GM12878 (cell line): ENCODE measurements at regions not wholly inside any gene's neighbourhood (a gene's known extent, or its start where the extent isn't known, plus 50 kb on each side); places are given as distances from the start of the nearest gene placed in this dataset.

ENCODE experiments used
- ATAC-seq: fragments of 200-7000 bp; cut with Tn5 transposase; 3 replicates; pipeline ENCODE4 v1.9.1; 2020; ENCODE audit warnings: mild to moderate bottlenecking, moderate library complexity
- BruUV-seq: library from RNA; stranded (reverse); fragments of 400-500 nt; replicated peaks from 2 replicates; lab custom pipeline; 2021; lab: Mats Ljungman, UMichigan
- CTCF ChIA-PET: fragments of 300-600 bp; sonication (Branson Sonifier 250); formaldehyde crosslinking; extraction: SDS; loops from one replicate; lab custom pipeline; 2021; ENCODE audit warnings: inconsistent platforms; lab: Yijun Ruan, JAX
- POLR2A ChIA-PET: fragments of 350-600 bp; formaldehyde crosslinking; extraction: SDS; loops from one replicate; lab custom pipeline; 2021; ENCODE audit warnings: inconsistent platforms; lab: Charles Lee
- RAD21 ChIA-PET: fragments of 300-600 bp; sonication (Branson Sonifier 250); formaldehyde crosslinking; loops from one replicate; lab custom pipeline; 2023; ENCODE audit warnings: antibody characterized with exemption; ENCODE audit not compliant: unreplicated experiment; lab: Charles Lee
- SMC1A ChIA-PET: fragments of 300-600 bp; sonication (Branson Sonifier 250); formaldehyde crosslinking; loops from one replicate; lab custom pipeline; 2023; ENCODE audit not compliant: unreplicated experiment, uncharacterized antibody; lab: Charles Lee
- DNase-seq: peaks from one replicate; pipeline ENCODE4 v3.0.0-alpha.2; 2011; ENCODE audit warnings: low read depth, low spot score
- FAIRE-seq: peaks from 3 replicates; lab custom pipeline; 2011; peaks lifted over from hg19 to GRCh38; lab: Jason Lieb, UNC
- H2AFZ ChIP-seq: 2 replicates; pipeline ENCODE4 v1.6.0; 2011; ENCODE audit warnings: low read depth, low read length, control low read depth; ENCODE audit not compliant: control insufficient read depth
- H3K27ac ChIP-seq: 2 replicates; pipeline ENCODE4 v1.5.1; 2011; ENCODE audit warnings: control low read depth; ENCODE audit not compliant: control insufficient read depth, insufficient read depth
- H3K27me3 ChIP-seq, 2 experiments: replicated peaks in 1 of 2; 2 replicates each; pipeline versions ENCODE4 v1.6.0 to v1.6.1; 2011; ENCODE audit warnings: low read length in 1 of 2; ENCODE audit not compliant: control insufficient read depth in 2 of 2, insufficient read depth in 2 of 2
- H3K36me3 ChIP-seq, 2 experiments: 2 replicates each; pipeline ENCODE4 v1.5.1; 2011; ENCODE audit warnings: low read length in 1 of 2; ENCODE audit not compliant: control insufficient read depth in 2 of 2, insufficient read depth in 2 of 2
- H3K4me1 ChIP-seq: 2 replicates; pipeline ENCODE4 v1.6.1; 2011; ENCODE audit warnings: mild to moderate bottlenecking, low read length, moderate library complexity, mixed read lengths; ENCODE audit not compliant: control insufficient read depth, insufficient read depth
- H3K4me2 ChIP-seq: 2 replicates; pipeline ENCODE4 v1.6.0; 2011; ENCODE audit warnings: control low read depth; ENCODE audit not compliant: control insufficient read depth, insufficient read depth
- H3K4me3 ChIP-seq: fragments of 200-600 bp; sonication (generic); 2 replicates; pipeline ENCODE4 v1.5.1; 2016
- H3K79me2 ChIP-seq: 2 replicates; pipeline ENCODE4 v1.6.0; 2011; ENCODE audit warnings: low read length; ENCODE audit not compliant: control insufficient read depth, insufficient read depth
- H3K9ac ChIP-seq: 2 replicates; pipeline ENCODE4 v1.8.0; 2011; ENCODE audit warnings: low read length, control low read depth, mixed read lengths; ENCODE audit not compliant: control insufficient read depth, insufficient read depth
- H3K9me3 ChIP-seq: replicated peaks from 3 replicates; pipeline ENCODE4 v1.5.1; 2011; ENCODE audit warnings: mild to moderate bottlenecking, low read length; ENCODE audit not compliant: control insufficient read depth, insufficient read depth
- H4K20me1 ChIP-seq: 2 replicates; pipeline ENCODE4 v1.6.0; 2011; ENCODE audit not compliant: control insufficient read depth, insufficient read depth
- CUX1 ChIP-seq: IDR thresholded peaks from 2 replicates; pipeline ENCODE4 v1.6.1; 2012; ENCODE audit warnings: improper control_type of control experiment, low read depth, low read length; ENCODE audit not compliant: insufficient replicate concordance
- ESRRA ChIP-seq: IDR thresholded peaks from 2 replicates; pipeline ENCODE4 v1.6.1; 2012; ENCODE audit warnings: mild to moderate bottlenecking, low read length, improper control_type of control experiment
- IKZF1 ChIP-seq: fragments of 450-650 bp; conservative IDR thresholded peaks from 2 replicates; pipeline ENCODE4 v1.6.1; 2017; ENCODE audit warnings: antibody characterized with exemption, mild to moderate bottlenecking
- MYB ChIP-seq: fragments of 150-350 bp; IDR thresholded peaks from 2 replicates; pipeline ENCODE4 v1.6.1; 2014; ENCODE audit warnings: mild to moderate bottlenecking, low read depth, low read length, borderline replicate concordance
- NR2F1 ChIP-seq: fragments of 450-650 bp; conservative IDR thresholded peaks from 2 replicates; pipeline ENCODE4 v1.6.1; 2017; ENCODE audit warnings: mild to moderate bottlenecking
- PAX8 ChIP-seq: fragments of 450-650 bp; IDR thresholded peaks from 2 replicates; pipeline ENCODE4 v1.6.1; 2017; ENCODE audit warnings: mild to moderate bottlenecking, moderate library complexity
- RAD51 ChIP-seq: fragments of 450-650 bp; IDR thresholded peaks from 2 replicates; pipeline ENCODE4 v1.6.1; 2016; ENCODE audit warnings: moderate library complexity, mild to moderate bottlenecking, inconsistent platforms
- RCOR1 ChIP-seq: conservative IDR thresholded peaks from 2 replicates; pipeline ENCODE4 v1.6.1; 2012; ENCODE audit warnings: low read depth, low read length, improper control_type of control experiment
- SIN3A ChIP-seq: IDR thresholded peaks from 2 replicates; pipeline ENCODE4 v1.6.1; 2012; ENCODE audit warnings: low read depth, low read length, improper control_type of control experiment
- SIX5 ChIP-seq: IDR thresholded peaks from 2 replicates; pipeline ENCODE4 v1.6.1; 2011; ENCODE audit warnings: mild to moderate bottlenecking, low read depth, low read length, moderate library complexity; ENCODE audit not compliant: severe bottlenecking
- SMAD1 ChIP-seq: fragments of 450-650 bp; IDR thresholded peaks from 2 replicates; pipeline ENCODE4 v1.6.1; 2018; ENCODE audit warnings: mild to moderate bottlenecking, low read depth; ENCODE audit not compliant: partially characterized antibody
- SP1 ChIP-seq: IDR thresholded peaks from one replicate; pipeline ENCODE4 v1.6.1; 2011; ENCODE audit warnings: low read depth, low read length
- SREBF2 ChIP-seq: IDR thresholded peaks from 2 replicates; pipeline ENCODE4 v1.6.1; 2012; ENCODE audit warnings: mild to moderate bottlenecking, low read length
- ZNF24 ChIP-seq: fragments of 450-650 bp; IDR thresholded peaks from 2 replicates; pipeline ENCODE4 v1.6.1; 2017; ENCODE audit warnings: antibody characterized with exemption, mild to moderate bottlenecking
- WGBS: methylation state at CpG from one replicate; pipeline ENCODE4 v1.1.6; 2016; ENCODE audit warnings: low lambda C conversion rate; ENCODE audit not compliant: insufficient replicate concordance, insufficient coverage; ENCODE audit errors: missing lambda C conversion rate; 5-methylcytosine and 5-hydroxymethylcytosine counted together
- in situ Hi-C: fragments of 300-500 bp; cut with MboI; formaldehyde crosslinking; loops from 9 replicates; pipeline ENCODE4 v1.14.3; 2018; ENCODE audit warnings: mixed read lengths
- intact Hi-C: fragments of 100-400 bp; cut with micrococcal nuclease; formaldehyde crosslinking; loops from one replicate; pipeline ENCODE4 v1.14.2; 2022; ENCODE audit not compliant: unreplicated experiment

GRCh38 chr5:44187973-44188372, 201.2 kb downstream of the FGF10 start:
- in situ Hi-C loops (no loop called here), intact Hi-C loops (no loop called here)
- Histone ChIP-seq H3K4me1 (no peaks in the 10 kb centered on the region), H3K4me3 (no peak overlapping the region), H3K79me2 (no peaks in the 10 kb centered on the region), H4K20me1 (no peaks in the 10 kb centered on the region), H3K9me3 (no peaks in the 10 kb centered on the region), H3K27me3 (no peaks in the 10 kb centered on the region), H3K36me3 (no peaks in the 10 kb centered on the region), H2AFZ (no peak overlapping the region), H3K4me2 (no peak overlapping the region)
- no peak for FAIRE-seq
- no peak for DNase-seq
- CTCF ChIA-PET: interaction anchor here (1.4 kb wide), 1 partner anchor 17 kb away, joined by 3 read pairs; no protein-coding TSS in a partner anchor
- WGBS: 9% methylated on average over 3 of the region's 3 CpGs
- RAD21 ChIA-PET: no interaction called here
- BruUV-seq: no TSS peak
- ATAC-seq: no peak
- POLR2A ChIA-PET: no interaction called here
- SMC1A ChIA-PET: interaction anchor here (1.3 kb wide), 1 partner anchor 13 kb away, joined by 3 read pairs; no protein-coding TSS in a partner anchor
- TF ChIP-seq SIN3A (no peak), SIX5 (no peak), ZNF24 (no peak), SMAD1 (no peak), SP1 (no peak), PAX8 (no peak), RCOR1 (no peak), MYB (no peak), SREBF2 (no peak)
- TF ChIP-seq, all 136 proteins: peak for 0
- Histone ChIP-seq H3K9ac (no peak overlapping the region), H3K27ac (no peak overlapping the region)

- Histone ChIP-seq H4K20me1 (no peaks in the 10 kb centered on the region), H3K36me3 (no peaks in the 10 kb centered on the region), H3K4me1 (no peaks in the 10 kb centered on the region), H3K27me3 (no peaks in the 10 kb centered on the region), H3K4me3 (no peak overlapping the region), H3K4me2 (no peak overlapping the region), H3K27ac (no peak overlapping the region), H2AFZ (no peak overlapping the region), H3K9me3 (no peaks in the 10 kb centered on the region), H3K79me2 (no peaks in the 10 kb centered on the region), H3K9ac (no peak overlapping the region)
- peak; percentile 48; the same call in 1 of the 2 replicates for TF ChIP-seq IKZF1
- TF ChIP-seq NR2F1: 0 out of 2 replicates have a peak, but pooled peaks have one; percentile 23
- TF ChIP-seq CUX1: no peak
- no peak for TF ChIP-seq ESRRA
- TF ChIP-seq RAD51: no peak
- ATAC-seq: peak; percentile 79
- no peak for FAIRE-seq
- POLR2A ChIA-PET: no interaction called here
- in situ Hi-C loops (no loop called here), intact Hi-C loops (no loop called here)
- RAD21 ChIA-PET: no interaction called here
- DNase-seq: no peak
- CTCF ChIA-PET: no interaction called here
- 43% methylated on average over 3 of the region's 3 CpGs for WGBS
- BruUV-seq: no TSS peak
- SMC1A ChIA-PET: no interaction called here
Observed at GRCh38 chr5:44183753-44184152, 205.5 kb downstream of the FGF10 start.
